Parathyroid adenoma (tissue), 2 donors: ENCODE measurements at regions not wholly inside any gene's neighbourhood (a gene's known extent, or its start where the extent isn't known, plus 50 kb on each side); places are given as distances from the start of the nearest gene placed in this dataset.
"Not testable (repeated sequence)": the region's sequence is repeated elsewhere in the genome, so short reads cannot be mapped to it uniquely, and the experiment has no call there.

Experiments used
- H2AFZ ChIP-seq: fragments of 300-600 bp; sonication (generic); one replicate; pipeline ENCODE4 v1.7.0; 2017; ENCODE audit warnings: antibody characterized with exemption, mild to moderate bottlenecking
- H3K27ac ChIP-seq: fragments of 300-600 bp; sonication (generic); one replicate; pipeline ENCODE4 v1.7.0; 2017
- H3K27me3 ChIP-seq: fragments of 300-600 bp; sonication (generic); one replicate; pipeline ENCODE4 v1.7.0; 2017; ENCODE audit warnings: low read length; ENCODE audit not compliant: control insufficient read depth, insufficient read depth
- H3K36me3 ChIP-seq: fragments of 300-600 bp; sonication (generic); one replicate; pipeline ENCODE4 v1.7.0; 2017; ENCODE audit warnings: low read length; ENCODE audit not compliant: control insufficient read depth, insufficient read depth
- H3K4me1 ChIP-seq: fragments of 300-600 bp; sonication (generic); one replicate; pipeline ENCODE4 v1.7.0; 2017; ENCODE audit warnings: control low read depth
- H3K4me2 ChIP-seq: fragments of 300-600 bp; sonication (generic); one replicate; pipeline ENCODE4 v1.7.0; 2017; ENCODE audit warnings: low read length
- H3K4me3 ChIP-seq: fragments of 300-600 bp; sonication (generic); one replicate; pipeline ENCODE4 v1.7.0; 2017; ENCODE audit warnings: low read depth, low read length
- H3K79me2 ChIP-seq: fragments of 300-600 bp; sonication (generic); one replicate; pipeline ENCODE4 v1.7.0; 2017; ENCODE audit warnings: control low read depth
- H3K9ac ChIP-seq: fragments of 300-600 bp; sonication (generic); one replicate; pipeline ENCODE4 v1.7.0; 2017; ENCODE audit warnings: mild to moderate bottlenecking
- H3K9me3 ChIP-seq: fragments of 300-600 bp; sonication (generic); one replicate; pipeline ENCODE4 v1.7.0; 2017; ENCODE audit warnings: low read length; ENCODE audit not compliant: control insufficient read depth
- TF ChIP-seq, protein P1 (sequence below): fragments of 300-600 bp; sonication (generic); IDR thresholded peaks from one replicate; pipeline ENCODE4 v1.7.0; 2017; ENCODE audit warnings: antibody characterized with exemption, mild to moderate bottlenecking
- donor health status: primary hyperparathyroidism.

DNA sequence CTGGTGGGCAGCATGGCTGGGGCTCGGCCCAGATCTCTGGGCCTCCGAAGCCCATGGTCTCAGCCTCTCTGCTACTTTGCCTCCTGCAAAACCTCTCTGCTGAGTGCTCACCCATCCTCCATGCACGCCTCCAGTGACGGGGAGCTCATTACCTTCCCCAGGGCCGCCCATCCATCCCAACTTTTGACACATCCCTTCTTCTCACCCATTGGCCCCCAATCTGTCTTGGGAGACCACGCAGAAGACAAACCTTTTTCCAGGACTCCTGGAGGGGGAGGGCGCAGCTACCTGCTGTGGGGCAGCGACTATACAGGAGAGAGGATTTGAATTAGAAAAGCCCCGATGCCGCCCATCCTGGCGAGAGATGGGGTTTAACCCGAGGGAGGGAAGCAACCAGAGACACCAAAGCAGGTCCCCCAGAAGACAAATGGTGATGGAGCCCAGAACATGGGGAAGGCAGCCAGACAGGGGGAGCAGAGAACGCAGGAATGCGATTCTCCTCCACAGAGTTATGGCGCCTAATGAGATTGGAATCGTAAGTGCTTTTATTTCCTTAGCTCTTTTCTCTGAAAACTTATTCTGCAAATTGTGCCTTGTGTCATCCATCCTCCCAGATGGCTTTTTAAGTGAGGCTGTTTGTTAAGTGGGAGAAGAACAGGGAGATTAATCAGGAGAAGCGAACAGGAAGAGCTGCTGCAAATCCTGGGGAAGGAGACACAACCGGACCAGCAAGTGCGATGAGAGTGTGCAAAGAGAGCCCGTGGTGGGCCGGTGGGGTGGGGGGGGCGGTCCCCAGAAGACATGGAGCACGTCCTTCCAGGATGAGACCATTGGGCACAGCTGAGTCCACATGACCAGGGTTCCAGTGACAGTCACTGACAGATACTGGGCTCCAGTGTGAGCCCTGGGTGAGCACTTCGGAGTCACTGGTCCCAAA lies 623.5 kb downstream of the MATN1 start:
- Histone ChIP-seq H3K36me3 (no peaks in the 10 kb centered on the region), H3K79me2 (no peaks in the 10 kb centered on the region), H3K9me3 (no peaks in the 10 kb centered on the region), H2AFZ (no peak overlapping the region), H3K4me2 (no peak overlapping the region), H3K27me3 (no peaks in the 10 kb centered on the region), H3K4me3 (no peak overlapping the region), H3K4me1 (no peaks in the 10 kb centered on the region), H3K9ac (no peak overlapping the region), H3K27ac (no peak overlapping the region)
- TF ChIP-seq, protein P1, sequence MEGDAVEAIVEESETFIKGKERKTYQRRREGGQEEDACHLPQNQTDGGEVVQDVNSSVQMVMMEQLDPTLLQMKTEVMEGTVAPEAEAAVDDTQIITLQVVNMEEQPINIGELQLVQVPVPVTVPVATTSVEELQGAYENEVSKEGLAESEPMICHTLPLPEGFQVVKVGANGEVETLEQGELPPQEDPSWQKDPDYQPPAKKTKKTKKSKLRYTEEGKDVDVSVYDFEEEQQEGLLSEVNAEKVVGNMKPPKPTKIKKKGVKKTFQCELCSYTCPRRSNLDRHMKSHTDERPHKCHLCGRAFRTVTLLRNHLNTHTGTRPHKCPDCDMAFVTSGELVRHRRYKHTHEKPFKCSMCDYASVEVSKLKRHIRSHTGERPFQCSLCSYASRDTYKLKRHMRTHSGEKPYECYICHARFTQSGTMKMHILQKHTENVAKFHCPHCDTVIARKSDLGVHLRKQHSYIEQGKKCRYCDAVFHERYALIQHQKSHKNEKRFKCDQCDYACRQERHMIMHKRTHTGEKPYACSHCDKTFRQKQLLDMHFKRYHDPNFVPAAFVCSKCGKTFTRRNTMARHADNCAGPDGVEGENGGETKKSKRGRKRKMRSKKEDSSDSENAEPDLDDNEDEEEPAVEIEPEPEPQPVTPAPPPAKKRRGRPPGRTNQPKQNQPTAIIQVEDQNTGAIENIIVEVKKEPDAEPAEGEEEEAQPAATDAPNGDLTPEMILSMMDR, result no peak

DNA sequence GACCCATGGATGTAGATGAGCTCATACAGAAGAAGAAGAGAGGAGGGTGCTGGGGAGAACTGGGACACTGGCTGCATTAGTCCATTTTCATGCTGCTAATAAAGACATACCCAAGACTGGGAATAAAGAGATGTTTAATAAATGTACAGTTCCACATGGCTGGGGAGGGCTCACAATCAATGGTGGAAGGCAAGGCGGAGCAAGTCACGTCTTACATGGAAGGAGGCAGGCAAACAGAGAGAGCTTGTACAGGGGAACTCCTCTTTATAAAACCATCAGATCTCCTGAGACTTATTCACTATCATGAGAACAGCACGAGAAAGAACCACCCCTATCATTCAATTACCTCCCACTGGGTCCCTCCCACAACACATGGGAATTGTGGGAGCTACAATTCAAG lies 625.5 kb downstream of the MATN1 start:
- not testable (repeated sequence) for H3K79me2 ChIP-seq, H3K9me3 ChIP-seq, H3K27ac ChIP-seq, H3K4me3 ChIP-seq, H2AFZ ChIP-seq, H3K9ac ChIP-seq, H3K27me3 ChIP-seq, H3K36me3 ChIP-seq, H3K4me1 ChIP-seq, H3K4me2 ChIP-seq

DNA sequence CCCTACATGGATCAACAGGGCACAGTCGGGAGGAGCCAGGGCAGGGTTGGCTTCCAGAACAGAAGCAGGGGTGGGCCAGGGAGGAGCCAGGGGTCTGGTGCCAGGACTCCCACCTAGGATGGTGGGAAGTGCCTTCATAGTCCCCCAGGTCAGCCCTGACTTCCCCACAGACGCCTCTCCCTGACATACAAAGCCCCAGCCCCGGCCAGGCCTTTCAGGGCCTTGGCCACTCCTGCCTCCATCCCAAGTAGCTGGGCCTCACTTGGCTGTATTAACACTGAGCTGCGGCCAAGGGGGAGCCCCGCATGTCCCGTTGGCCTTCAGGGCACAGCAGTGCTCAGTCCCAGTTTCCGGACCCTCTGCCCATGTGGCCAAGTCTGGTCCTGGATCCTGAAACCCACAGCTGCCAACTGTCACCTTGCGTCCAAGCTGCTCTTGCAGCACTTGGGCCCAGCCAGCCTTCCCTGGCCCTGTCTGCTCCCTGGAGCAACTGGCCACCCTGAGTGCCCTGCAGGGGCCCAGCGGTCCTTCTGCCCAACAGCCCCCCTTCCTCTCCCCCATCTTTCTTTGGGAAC lies 627.8 kb downstream of the MATN1 start:
- H3K4me3 ChIP-seq, result no peak overlapping the region
- no peak overlapping the region for H3K9ac ChIP-seq
- no peaks in the 10 kb centered on the region for H3K36me3 ChIP-seq
- no peaks in the 10 kb centered on the region for H3K79me2 ChIP-seq
- H3K9me3 ChIP-seq, result no peaks in the 10 kb centered on the region
- H3K27ac ChIP-seq, result no peak overlapping the region
- H2AFZ ChIP-seq, result no peak overlapping the region
- TF ChIP-seq, protein P1, result no peak
- no peaks in the 10 kb centered on the region for H3K4me1 ChIP-seq
- no peaks in the 10 kb centered on the region for H3K27me3 ChIP-seq
- no peak overlapping the region for H3K4me2 ChIP-seq

DNA sequence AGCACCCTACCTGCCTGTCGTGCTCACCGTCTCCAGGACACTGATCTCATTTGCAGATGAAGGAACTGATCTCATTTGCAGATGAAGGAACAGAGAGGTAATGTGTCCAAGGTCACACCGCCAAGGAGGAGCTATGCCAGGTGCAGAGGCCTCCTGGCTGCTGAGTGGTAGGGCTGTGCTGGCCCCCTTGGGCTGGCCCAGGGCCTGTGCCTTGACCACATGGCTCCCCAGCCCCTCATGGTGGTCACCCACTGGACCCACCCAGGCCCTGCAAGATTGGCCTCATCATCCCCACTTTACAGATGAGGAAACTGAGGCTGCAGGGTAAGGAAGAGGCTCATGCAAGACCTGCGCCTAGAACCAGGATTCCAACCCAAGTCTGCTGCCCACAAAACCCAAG lies 628.3 kb downstream of the MATN1 start:
- no peak overlapping the region for H3K27ac ChIP-seq
- TF ChIP-seq, protein P1, result no peak
- no peak overlapping the region for H3K4me2 ChIP-seq
- no peak overlapping the region for H3K4me3 ChIP-seq
- no peaks in the 10 kb centered on the region for H3K79me2 ChIP-seq
- H3K9me3 ChIP-seq, result no peaks in the 10 kb centered on the region
- H3K4me1 ChIP-seq, result no peaks in the 10 kb centered on the region
- no peaks in the 10 kb centered on the region for H3K36me3 ChIP-seq
- no peak overlapping the region for H3K9ac ChIP-seq
- no peaks in the 10 kb centered on the region for H3K27me3 ChIP-seq
- no peak overlapping the region for H2AFZ ChIP-seq

DNA sequence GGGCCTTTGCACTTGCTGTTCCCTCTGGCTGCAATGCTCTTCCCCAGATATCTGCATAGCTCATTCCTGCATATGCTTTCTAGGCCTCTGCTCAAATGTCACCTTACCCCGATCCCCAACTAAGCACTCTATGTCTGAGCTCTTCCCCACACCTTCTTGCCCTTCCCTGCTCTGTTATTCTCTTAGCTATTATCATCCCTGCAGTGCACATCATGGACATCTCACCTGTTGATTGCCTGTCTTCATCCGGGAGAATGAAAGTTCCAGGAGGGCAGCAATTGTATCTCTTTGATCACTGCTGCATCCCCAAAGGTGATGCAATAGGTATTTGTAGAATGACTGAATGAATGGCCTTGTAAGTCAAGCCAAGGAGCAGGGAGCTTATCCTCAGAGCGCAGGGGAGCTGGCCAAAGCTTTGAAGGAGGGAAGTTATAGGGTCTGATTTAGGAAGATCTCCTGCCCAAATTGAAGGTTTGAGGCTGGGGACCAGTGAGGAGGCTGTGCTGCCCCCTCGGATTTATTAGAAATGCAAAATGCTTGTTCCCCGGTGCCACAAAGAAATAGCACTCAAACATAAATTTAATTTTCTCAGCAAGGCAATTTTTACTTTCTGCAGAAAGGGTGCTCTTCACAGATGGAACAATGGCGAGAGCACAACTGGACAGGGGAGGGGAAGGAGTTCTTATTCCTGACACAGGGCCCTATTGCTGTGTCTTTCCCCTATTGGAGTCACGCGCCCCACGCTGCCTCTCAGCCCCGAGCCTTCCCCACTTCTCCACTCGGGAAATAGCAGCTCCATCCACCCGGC lies 631.1 kb downstream of the MATN1 start:
- H3K9me3 ChIP-seq, result no peaks in the 10 kb centered on the region
- H3K4me3 ChIP-seq, result no peak overlapping the region
- TF ChIP-seq, protein P1, result no peak
- no peaks in the 10 kb centered on the region for H3K79me2 ChIP-seq
- H3K27me3 ChIP-seq, result no peaks in the 10 kb centered on the region
- H3K36me3 ChIP-seq, result no peaks in the 10 kb centered on the region
- H3K9ac ChIP-seq, result no peak overlapping the region
- no peak overlapping the region for H3K4me2 ChIP-seq
- no peak overlapping the region for H3K27ac ChIP-seq
- H2AFZ ChIP-seq, result no peak overlapping the region
- H3K4me1 ChIP-seq, result no peaks in the 10 kb centered on the region
